ENCODE measurements at regions not wholly inside any gene's neighbourhood (a gene's known extent, or its start where the extent isn't known, plus 50 kb on each side); places are given as distances from the start of the nearest gene placed in this dataset.
"Not testable (repeated sequence)": the region's sequence is repeated elsewhere in the genome, so short reads cannot be mapped to it uniquely, and the experiment has no call there.

DNA sequence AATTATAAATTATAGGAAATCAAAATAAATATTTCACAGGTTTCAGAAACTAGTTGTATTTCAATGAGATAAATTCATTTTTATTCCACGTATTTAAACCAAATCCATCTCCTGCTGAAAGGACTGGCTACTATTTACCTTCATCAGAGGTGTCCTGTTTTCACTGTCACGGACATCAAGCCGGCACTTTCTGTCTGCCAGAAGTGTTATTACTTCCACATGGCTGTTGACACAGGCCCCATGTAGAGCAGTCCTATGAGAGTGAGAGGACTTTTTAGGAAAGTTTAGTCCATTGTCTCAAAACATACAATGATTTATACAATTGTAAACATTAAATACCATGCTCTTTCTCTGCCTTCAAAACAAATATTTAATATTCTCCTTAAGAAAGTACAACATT, 100.4 kb upstream of the ACBD5 start:
- DNase-seq, result no peak

GRCh38 chr10:27335246-27335645, 94.6 kb upstream of the ACBD5 start:
- not testable (repeated sequence) for DNase-seq

- DNase-seq, result no peak
Observed at GRCh38 chr10:27330074-27330473, 89.5 kb upstream of the ACBD5 start.

DNA sequence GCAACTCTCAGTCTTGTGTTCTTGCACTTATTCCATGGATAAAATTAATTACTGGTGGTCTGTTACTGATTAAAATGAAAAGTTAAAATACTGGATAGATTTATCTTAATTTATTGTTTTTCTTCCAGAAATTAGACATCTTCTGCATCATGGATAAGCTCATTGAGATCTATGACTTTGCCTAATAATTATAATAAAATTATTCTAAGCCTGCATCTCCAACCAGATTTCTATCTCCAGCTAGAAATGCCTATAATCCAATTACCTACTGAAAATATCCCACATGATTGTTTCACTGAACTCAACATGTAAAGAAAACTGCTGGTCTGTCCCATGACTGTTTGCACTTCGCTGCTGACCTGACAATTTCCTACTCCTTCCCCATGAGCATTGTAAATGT, 88.3 kb upstream of the ACBD5 start:
- no peak for DNase-seq

- DNase-seq, result not testable (repeated sequence)
Observed at GRCh38 chr10:27326748-27327147, 86.2 kb upstream of the ACBD5 start.

DNA sequence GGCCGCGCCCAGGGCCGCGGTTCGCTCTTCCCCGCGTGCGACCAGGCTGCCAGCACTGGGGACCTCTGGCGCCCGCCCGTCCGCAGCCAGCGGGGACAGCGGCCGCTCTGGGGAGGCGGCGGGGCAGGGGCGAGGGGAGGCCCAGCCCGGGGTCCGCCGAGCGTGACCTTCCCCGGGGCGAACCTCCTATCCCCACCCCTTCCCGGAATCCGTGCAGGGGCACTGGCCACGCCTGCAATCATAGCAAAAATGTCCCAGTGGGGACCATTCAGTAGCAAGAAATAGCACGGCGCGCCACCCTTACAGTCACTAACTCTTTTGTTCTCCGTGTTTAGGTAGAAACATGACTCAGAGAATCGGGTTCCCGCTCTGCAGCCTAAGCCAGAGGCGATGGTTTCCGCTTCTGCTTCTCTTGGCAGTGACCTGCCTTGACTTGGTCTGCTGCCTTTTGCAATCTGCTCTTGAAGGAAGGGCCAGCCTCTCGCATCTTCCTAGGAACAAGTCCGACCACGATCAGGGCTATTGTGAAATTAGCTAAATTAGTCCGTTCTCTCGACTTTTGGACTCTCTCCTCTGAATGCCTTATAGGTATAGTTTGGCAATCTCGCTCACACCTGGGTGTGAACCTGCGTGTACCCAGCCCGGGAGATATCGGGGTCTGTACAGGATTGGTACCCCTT, 79.3 kb upstream of the ACBD5 start:
- DNase-seq, result no peak

DNA sequence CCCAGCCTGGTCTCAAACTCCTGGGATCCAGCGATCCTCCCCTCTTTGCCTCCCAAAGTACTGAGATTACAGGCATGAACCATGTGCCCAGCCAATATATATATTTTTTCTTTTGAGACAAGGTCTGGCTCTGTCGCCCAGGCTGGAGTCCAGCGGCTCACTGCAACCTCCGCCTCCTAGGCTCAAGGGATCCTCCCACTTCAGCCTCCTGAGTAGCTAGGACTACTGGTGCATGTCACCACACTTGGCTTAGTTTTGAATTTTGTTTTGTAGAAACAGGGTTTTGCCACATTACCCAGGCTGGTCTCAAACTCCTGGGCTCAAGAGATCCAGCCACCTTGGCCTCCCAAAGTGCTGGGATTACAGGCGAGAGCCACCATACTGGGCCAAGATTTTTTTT, 78.5 kb upstream of the ACBD5 start:
- not testable (repeated sequence) for DNase-seq

- DNase-seq, result not testable (repeated sequence)
Observed at GRCh38 chr10:27315082-27315481, 74.5 kb upstream of the ACBD5 start.

GRCh38 chr10:27313586-27313985, 73.0 kb upstream of the ACBD5 start:
- DNase-seq, result not testable (repeated sequence)

DNA sequence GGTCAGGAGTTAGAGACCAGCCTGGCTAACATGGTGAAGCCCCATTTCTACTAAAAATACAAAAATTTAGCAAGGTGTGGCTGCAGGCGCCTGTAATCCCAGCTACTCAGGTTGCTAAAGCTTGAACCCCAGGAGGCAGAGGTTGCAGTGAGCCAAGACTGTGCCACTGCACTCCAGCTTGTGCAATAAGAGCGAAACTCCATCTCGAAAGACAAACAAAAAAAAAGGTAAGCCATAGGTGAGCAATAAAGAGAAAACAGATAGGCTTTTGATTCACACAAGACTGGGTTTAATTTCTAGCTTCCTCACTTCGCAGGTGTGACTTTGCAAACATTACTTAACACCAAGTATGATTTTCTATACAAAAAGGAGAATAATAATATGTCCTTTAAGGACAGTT, 72.3 kb upstream of the ACBD5 start:
- DNase-seq, result no peak

DNA sequence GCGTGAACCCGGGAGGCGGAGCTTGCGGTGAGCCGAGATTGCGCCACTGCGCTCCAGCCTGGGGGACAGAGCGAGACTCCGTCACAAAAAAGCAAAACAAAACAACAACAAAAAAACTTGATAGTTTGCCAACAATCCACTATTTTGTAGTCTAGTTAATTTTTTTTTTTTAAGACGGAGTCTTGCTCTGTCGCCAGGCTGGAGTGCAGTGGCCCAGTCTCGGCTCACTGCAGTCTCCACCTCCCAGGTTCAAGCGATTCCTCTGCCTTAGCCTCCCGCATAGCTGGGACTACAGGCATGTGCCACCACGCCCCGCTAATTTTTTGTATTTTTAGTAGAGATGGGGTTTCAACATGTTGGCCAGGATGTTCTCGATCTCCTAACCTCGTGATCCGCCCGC, 71.2 kb upstream of the ACBD5 start:
- DNase-seq, result not testable (repeated sequence)

DNA sequence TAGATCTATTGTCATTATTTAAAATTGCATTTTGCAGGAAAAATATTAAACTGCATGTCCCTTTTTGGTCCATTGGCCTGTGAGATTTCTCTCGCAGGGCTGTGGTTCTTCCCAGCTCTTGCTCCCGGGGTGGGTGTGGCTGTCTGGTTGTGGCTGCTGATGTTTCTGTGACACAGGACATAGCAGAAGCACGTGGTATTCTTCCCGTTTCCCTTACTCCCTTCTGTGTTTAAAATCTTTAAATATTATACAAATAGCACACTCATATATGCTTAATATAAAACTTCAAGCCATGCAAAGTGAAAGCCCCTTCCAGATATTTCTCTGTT, 57.9 kb upstream of the ACBD5 start:
- DNase-seq, result not testable (repeated sequence)

DNA sequence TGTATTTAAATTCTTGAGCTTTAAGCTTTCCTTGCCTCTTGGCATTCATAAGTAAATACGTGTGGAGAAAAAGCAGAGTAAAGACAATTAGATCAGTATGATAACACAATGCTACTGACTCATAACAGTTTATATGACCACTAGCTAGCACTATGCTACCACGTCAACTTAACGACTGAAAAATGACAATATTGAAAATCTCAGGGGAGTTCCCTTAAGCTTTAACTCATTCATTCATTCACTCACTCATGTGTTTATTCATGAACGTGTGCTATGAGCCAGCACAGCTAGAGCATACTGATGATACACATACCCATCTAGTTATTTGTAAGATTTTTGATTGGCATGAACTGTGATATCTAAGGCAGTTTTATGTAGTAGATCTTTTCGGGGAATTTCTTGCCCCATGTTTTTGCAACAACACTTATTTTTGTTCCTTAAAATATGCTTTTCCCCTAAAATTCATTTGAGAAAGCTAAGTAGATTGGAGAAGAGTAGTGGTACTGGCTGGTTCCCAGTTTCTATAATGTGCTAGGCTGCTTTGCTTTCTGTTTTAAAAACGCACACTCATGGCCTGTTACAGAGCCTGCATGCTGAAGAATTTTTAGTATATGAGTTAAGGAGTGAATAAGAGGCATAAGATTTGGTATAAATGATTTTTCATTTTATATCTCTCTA, 57.4 kb upstream of the ACBD5 start:
- no peak for DNase-seq

- DNase-seq, result not testable (repeated sequence)
Observed at GRCh38 chr10:27296285-27296684, 55.7 kb upstream of the ACBD5 start.

- DNase-seq, result not testable (repeated sequence)
Observed at GRCh38 chr10:27291253-27291895, 50.8 kb upstream of the ACBD5 start.

All from NCI-H2029 treated with DMSO at 0.1 percent for 48 hours (cell line).